Hematopoietic multipotent progenitor cell (in vitro differentiated cells): ENCODE measurements at regions not wholly inside any gene's neighbourhood (a gene's known extent, or its start where the extent isn't known, plus 50 kb on each side); places are given as distances from the start of the nearest gene placed in this dataset.
"Not testable (repeated sequence)": the region's sequence is repeated elsewhere in the genome, so short reads cannot be mapped to it uniquely, and the experiment has no call there.

Experiments
- DNase-seq, 3 donors: peaks; one replicate each; pipeline ENCODE4 v3.0.0-alpha.2; 2011 to 2015; ENCODE audit warnings: low read depth in 2 of 3, low spot score in 2 of 3

- no peak for DNase-seq
Observed at GRCh38 chr11:116326146-116326545, 446.6 kb downstream of the BUD13 start.

- DNase-seq, result no peak
Observed at GRCh38 chr11:116325247-116325646, 447.5 kb downstream of the BUD13 start.

- not testable (repeated sequence) for DNase-seq
Observed at GRCh38 chr11:116324077-116324476, 448.7 kb downstream of the BUD13 start.

- DNase-seq, result no peak
Observed at GRCh38 chr11:116317212-116317611, 455.6 kb downstream of the BUD13 start.

- no peak for DNase-seq
Observed at GRCh38 chr11:116314006-116314405, 458.8 kb downstream of the BUD13 start.

GRCh38 chr11:116312570-116313391, 460.0 kb downstream of the BUD13 start:
- peak in 2 of 3 donors; percentile 46 to 73 for DNase-seq

GRCh38 chr11:116311206-116311605, 461.6 kb downstream of the BUD13 start:
- no peak for DNase-seq

- no peak for DNase-seq
Observed at GRCh38 chr11:116310698-116311097, 462.1 kb downstream of the BUD13 start.

GRCh38 chr11:116310226-116310625, 462.6 kb downstream of the BUD13 start:
- no peak for DNase-seq

- DNase-seq, result no peak
Observed at GRCh38 chr11:116309446-116309845, 463.3 kb downstream of the BUD13 start.

GRCh38 chr11:116302756-116303155, 470.0 kb downstream of the BUD13 start:
- no peak for DNase-seq

GRCh38 chr11:116301141-116301540, 471.6 kb downstream of the BUD13 start:
- no peak for DNase-seq

GRCh38 chr11:116300232-116300631, 472.6 kb downstream of the BUD13 start:
- DNase-seq, result no peak

- no peak for DNase-seq
Observed at GRCh38 chr11:116294630-116295029, 478.2 kb downstream of the BUD13 start.

- DNase-seq, result no peak
Observed at GRCh38 chr11:116287866-116288265, 484.9 kb downstream of the BUD13 start.

GRCh38 chr11:116285026-116285425, 487.8 kb downstream of the BUD13 start:
- DNase-seq, result no peak

GRCh38 chr11:116283300-116283699, 489.5 kb downstream of the BUD13 start:
- DNase-seq, result no peak

- DNase-seq, result no peak
Observed at GRCh38 chr11:116282481-116282880, 490.3 kb downstream of the BUD13 start.

GRCh38 chr11:116281173-116282160, 491.3 kb downstream of the BUD13 start:
- DNase-seq, result no peak

- no peak for DNase-seq
Observed at GRCh38 chr11:116279511-116279910, 493.3 kb downstream of the BUD13 start.

GRCh38 chr11:116278076-116278475, 494.7 kb downstream of the BUD13 start:
- no peak for DNase-seq
